Muscle of back (tissue), 3 donors: ENCODE measurements at regions not wholly inside any gene's neighbourhood (a gene's known extent, or its start where the extent isn't known, plus 50 kb on each side); places are given as distances from the start of the nearest gene placed in this dataset.
"Not testable (repeated sequence)": the region's sequence is repeated elsewhere in the genome, so short reads cannot be mapped to it uniquely, and the experiment has no call there.

Experiments
- DNase-seq, 3 donors: peaks; one replicate each; pipeline versions ENCODE4 v3.0.0 to v3.0.0-alpha.2; 2013

- no peak for DNase-seq
Observed at GRCh38 chr1:163571950-163572349, 250.2 kb downstream of the NUF2 start.

- DNase-seq: no peak
Observed at GRCh38 chr1:163574119-163574518, 252.4 kb downstream of the NUF2 start.

GRCh38 chr1:163580926-163581325 lies 259.2 kb downstream of the NUF2 start:
- no peak for DNase-seq

- DNase-seq: no peak
Observed at GRCh38 chr1:163583661-163584181, 262.0 kb downstream of the NUF2 start.

GRCh38 chr1:163585796-163586195 lies 264.0 kb downstream of the NUF2 start:
- no peak for DNase-seq

- DNase-seq: no peak
Observed at GRCh38 chr1:163588796-163589195, 267.0 kb downstream of the NUF2 start.

GRCh38 chr1:163589735-163590134 lies 268.0 kb downstream of the NUF2 start:
- no peak for DNase-seq

- not testable (repeated sequence) for DNase-seq
Observed at GRCh38 chr1:163591131-163591530, 269.4 kb downstream of the NUF2 start.

- DNase-seq: not testable (repeated sequence)
Observed at GRCh38 chr1:163592623-163593022, 270.9 kb downstream of the NUF2 start.

- not testable (repeated sequence) for DNase-seq
Observed at GRCh38 chr1:163596106-163596505, 274.4 kb downstream of the NUF2 start.

GRCh38 chr1:163596541-163597258 lies 274.9 kb downstream of the NUF2 start:
- DNase-seq: no peak

- no peak for DNase-seq
Observed at GRCh38 chr1:163604321-163604720, 282.6 kb downstream of the NUF2 start.

GRCh38 chr1:163604896-163605295 lies 283.1 kb downstream of the NUF2 start:
- no peak for DNase-seq

- DNase-seq: no peak
Observed at GRCh38 chr1:163608979-163609378, 287.2 kb downstream of the NUF2 start.

- no peak for DNase-seq
Observed at GRCh38 chr1:163609858-163610257, 288.1 kb downstream of the NUF2 start.

- DNase-seq: no peak
Observed at GRCh38 chr1:163610486-163610885, 288.7 kb downstream of the NUF2 start.

- DNase-seq: no peak
Observed at GRCh38 chr1:163614361-163614760, 292.6 kb downstream of the NUF2 start.

- DNase-seq: no peak
Observed at GRCh38 chr1:163628034-163628773, 306.4 kb downstream of the NUF2 start.

- no peak for DNase-seq
Observed at GRCh38 chr1:163632269-163632668, 310.5 kb downstream of the NUF2 start.

- no peak for DNase-seq
Observed at GRCh38 chr1:163633366-163633765, 311.6 kb downstream of the NUF2 start.

GRCh38 chr1:163645676-163646075 lies 323.9 kb downstream of the NUF2 start:
- DNase-seq: not testable (repeated sequence)

- DNase-seq: no peak
Observed at GRCh38 chr1:163650624-163651023, 328.9 kb downstream of the NUF2 start.

- DNase-seq: no peak
Observed at GRCh38 chr1:163652441-163652840, 330.7 kb downstream of the NUF2 start.
